ENCODE measurements at regions not wholly inside any gene's neighbourhood (a gene's known extent, or its start where the extent isn't known, plus 50 kb on each side); places are given as distances from the start of the nearest gene placed in this dataset.

DNA sequence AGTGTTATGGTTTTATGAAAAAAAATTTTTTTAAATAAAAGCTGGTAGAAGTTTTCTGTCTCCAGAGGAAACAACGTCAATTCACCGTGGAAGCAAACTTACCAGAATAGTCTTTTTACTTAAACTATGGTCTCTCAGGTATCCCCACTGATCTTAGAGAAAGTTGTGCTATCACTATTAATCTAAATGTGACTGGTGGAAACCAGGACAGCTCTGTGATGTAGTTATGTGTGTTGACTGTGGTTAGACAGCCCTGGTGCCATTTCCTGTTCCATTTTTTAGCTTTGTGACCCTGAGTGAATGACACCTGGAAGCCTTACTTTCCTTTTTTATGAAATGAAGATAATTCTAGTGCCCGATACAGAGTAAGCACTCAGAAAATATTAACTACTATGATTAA is 111.8 kb upstream of the HUWE1 start:
- H2AFZ ChIP-seq (ENCODE audit: low read depth, low read length) = no peak overlapping the region
- no peaks in the 10 kb centered on the region for H3K9me3 ChIP-seq (replicated peaks; ENCODE audit: control insufficient read depth, insufficient read depth, low read depth, low read length)
- H3K9ac ChIP-seq (ENCODE audit: insufficient read depth in 1 of 2, low read depth in 2 of 2, low read length in 2 of 2) = no peak overlapping the region
- no TSS peak for BruUV-seq (replicated peaks)
- ChIA-PET POLR2A (interaction anchor here (0.6 kb wide), 1 partner anchor 25 kb away, joined by 3 read pairs; no protein-coding TSS in a partner anchor), CTCF (ENCODE audit: low intra/inter-chr PET ratio) (no interaction called here)
- no peaks in the 10 kb centered on the region for H3K4me1 ChIP-seq (replicated peaks in 1 of 2; ENCODE audit: control insufficient read depth in 2 of 2, insufficient read depth in 2 of 2, low read length in 2 of 2)
- FAIRE-seq (no peak), DNase-seq (ENCODE audit: extremely low read depth in 1 of 4, low spot score in 3 of 4) (no peak), ATAC-seq (no peak)
- 0% methylated on average over 3 of the region's 3 CpGs for WGBS (ENCODE audit: insufficient coverage, low coverage, missing lambda C conversion rate)
- no peaks in the 10 kb centered on the region for H3K36me3 ChIP-seq (ENCODE audit: control insufficient read depth, insufficient read depth, low read length)
- no peaks in the 10 kb centered on the region for H3K9me1 ChIP-seq (ENCODE audit: control insufficient read depth, insufficient read depth, low read length)
- no peak overlapping the region for H3K4me2 ChIP-seq (ENCODE audit: insufficient read depth, low read length)
- H3K27me3 ChIP-seq (ENCODE audit: control insufficient read depth in 2 of 2, insufficient read depth in 2 of 2, low read length in 2 of 2) = no peaks in the 10 kb centered on the region; a peak in 1 of 5 replicates
- H4K20me1 ChIP-seq (replicated peaks; ENCODE audit: control insufficient read depth, insufficient read depth, low read length) = no peaks in the 10 kb centered on the region
- no peak overlapping the region for H3K4me3 ChIP-seq
- no peak overlapping the region for H3K27ac ChIP-seq (ENCODE audit: extremely low read depth, low read depth, low read length)
- in situ Hi-C loops (cut with MboI) = no loop called here
- H3K79me2 ChIP-seq (ENCODE audit: control insufficient read depth, insufficient read depth, low read length) = no peaks in the 10 kb centered on the region
- TF ChIP-seq HNRNPLL (IDR thresholded peaks at IDR 0.05; ENCODE audit: low read depth, low read length, poor library complexity, severe bottlenecking) (no peak), BACH1 (tag; IDR thresholded peaks at IDR 0.05) (no peak), DIDO1 (tag; IDR thresholded peaks at IDR 0.05; ENCODE audit: low read depth) (no peak), GMEB1 (CRISPR knock-in tag; IDR thresholded peaks at IDR 0.05) (no peak), ETV6 (IDR thresholded peaks at IDR 0.05; ENCODE audit: borderline replicate concordance in 1 of 2, low read depth in 2 of 2, low read length in 1 of 2) (no peak), ETV6 (CRISPR knock-in tag; IDR thresholded peaks at IDR 0.05; ENCODE audit: borderline replicate concordance) (no peak), KAT7 (CRISPR knock-in tag; IDR thresholded peaks at IDR 0.05; ENCODE audit: borderline replicate concordance) (no peak), ZNF274 (IDR thresholded peaks at IDR 0.05; ENCODE audit: borderline replicate concordance, low read depth, low read length) (no peak), XRCC4 (IDR thresholded peaks at IDR 0.05; ENCODE audit: extremely low read depth, insufficient read depth, insufficient read length) (no peak), ATF7 (IDR thresholded peaks at IDR 0.05) (no peak), MAFG (tag; conservative IDR thresholded peaks at IDR 0.05) (no peak), MEF2D (tag; conservative IDR thresholded peaks at IDR 0.05; ENCODE audit: low read depth) (no peak), ZKSCAN8 (CRISPR knock-in tag; IDR thresholded peaks at IDR 0.05) (no peak)
- TF ChIP-seq, protein P1, sequence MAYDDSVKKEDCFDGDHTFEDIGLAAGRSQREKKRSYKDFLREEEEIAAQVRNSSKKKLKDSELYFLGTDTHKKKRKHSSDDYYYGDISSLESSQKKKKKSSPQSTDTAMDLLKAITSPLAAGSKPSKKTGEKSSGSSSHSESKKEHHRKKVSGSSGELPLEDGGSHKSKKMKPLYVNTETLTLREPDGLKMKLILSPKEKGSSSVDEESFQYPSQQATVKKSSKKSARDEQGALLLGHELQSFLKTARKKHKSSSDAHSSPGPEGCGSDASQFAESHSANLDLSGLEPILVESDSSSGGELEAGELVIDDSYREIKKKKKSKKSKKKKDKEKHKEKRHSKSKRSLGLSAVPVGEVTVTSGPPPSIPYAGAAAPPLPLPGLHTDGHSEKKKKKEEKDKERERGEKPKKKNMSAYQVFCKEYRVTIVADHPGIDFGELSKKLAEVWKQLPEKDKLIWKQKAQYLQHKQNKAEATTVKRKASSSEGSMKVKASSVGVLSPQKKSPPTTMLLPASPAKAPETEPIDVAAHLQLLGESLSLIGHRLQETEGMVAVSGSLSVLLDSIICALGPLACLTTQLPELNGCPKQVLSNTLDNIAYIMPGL (CRISPR knock-in tag; IDR thresholded peaks at IDR 0.05) = no peak
- intact Hi-C loops (cut with micrococcal nuclease) = no loop called here
